ENCODE measurements at regions not wholly inside any gene's neighbourhood (a gene's known extent, or its start where the extent isn't known, plus 50 kb on each side); places are given as distances from the start of the nearest gene placed in this dataset.

- POLR2A ChIA-PET = no interaction called here
- CTCF ChIA-PET = no interaction called here
- no peak for FAIRE-seq
Measured at GRCh38 chr10:127826154-127826725, 66.5 kb downstream of the CLRN3 start.

More at GRCh38 chr10:127826154-127826725, 66.5 kb downstream of the CLRN3 start:
- Histone ChIP-seq H3K79me2 (ENCODE audit: control insufficient read depth, insufficient read depth, low read length) (no peaks in the 10 kb centered on the region), H3K27ac (ENCODE audit: insufficient read depth, low read depth, low read length) (no peak overlapping the region), H3K4me1 (ENCODE audit: control insufficient read depth, extremely low read depth, insufficient read depth, low read length) (no peaks in the 10 kb centered on the region), H2AFZ (ENCODE audit: low read depth, low read length) (no peak overlapping the region), H3K4me2 (ENCODE audit: insufficient read depth, low read length) (no peak overlapping the region), H3K27me3 (ENCODE audit: control insufficient read depth in 2 of 2, insufficient read depth in 2 of 2, low read length in 2 of 2) (no peaks in the 10 kb centered on the region), H3K9ac (replicated peaks; ENCODE audit: extremely low read depth, insufficient read depth, low read length) (no peak overlapping the region), H3K36me3 (ENCODE audit: control insufficient read depth in 2 of 2, extremely low read depth in 1 of 2, insufficient read depth in 2 of 2, low read length in 2 of 2) (no peaks in the 10 kb centered on the region), H3K9me3 (replicated peaks; ENCODE audit: control insufficient read depth, insufficient read depth, low read length) (no peaks in the 10 kb centered on the region), H3K9me1 (replicated peaks; ENCODE audit: control insufficient read depth, extremely low read depth, insufficient read depth, low read length) (no peaks in the 10 kb centered on the region), H3K4me3 (replicated peaks in 1 of 3; ENCODE audit: insufficient read depth in 1 of 3, low read depth in 1 of 3, low read length in 3 of 3) (no peak overlapping the region), H4K20me1 (replicated peaks; ENCODE audit: control insufficient read depth, extremely low read depth, insufficient read depth, low read length) (no peaks in the 10 kb centered on the region)
- no peak for DNase-seq (ENCODE audit: low read depth, low spot score)
- no TSS peak for BruUV-seq (replicated peaks)
- TF ChIP-seq, protein P1, sequence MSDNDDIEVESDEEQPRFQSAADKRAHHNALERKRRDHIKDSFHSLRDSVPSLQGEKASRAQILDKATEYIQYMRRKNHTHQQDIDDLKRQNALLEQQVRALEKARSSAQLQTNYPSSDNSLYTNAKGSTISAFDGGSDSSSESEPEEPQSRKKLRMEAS (IDR thresholded peaks at IDR 0.05; ENCODE audit: insufficient read depth, insufficient read length) = no peak
- TF ChIP-seq GATA2 (IDR thresholded peaks at IDR 0.05; ENCODE audit: insufficient read depth, insufficient read length, low read depth, low read length) (no peak), JUN (IDR thresholded peaks at IDR 0.05; ENCODE audit: borderline replicate concordance, insufficient read depth, insufficient read length, low read depth) (no peak), FOS (IDR thresholded peaks at IDR 0.05; ENCODE audit: borderline replicate concordance, insufficient read depth, low read length) (no peak), EZH2 (IDR thresholded peaks at IDR 0.05; ENCODE audit: borderline replicate concordance, low read depth, low read length, severe bottlenecking) (no peak), MYC (IDR thresholded peaks at IDR 0.05; ENCODE audit: low read depth, low read length) (no peak), POLR2A (IDR thresholded peaks at IDR 0.05; ENCODE audit: low read depth, low read length) (no peak), POLR2AphosphoS5 (IDR thresholded peaks at IDR 0.05; ENCODE audit: insufficient read depth, low read depth, low read length) (no peak), CTCF (IDR thresholded peaks at IDR 0.05; ENCODE audit: extremely low read depth in 1 of 2, insufficient read depth in 1 of 2, low read depth in 1 of 2, low read length in 2 of 2) (no peak)
- intact Hi-C loops (cut with micrococcal nuclease) (loop anchor here (1.0 kb wide), 1 partner anchor 17 kb away; no protein-coding TSS in a partner anchor), dilution Hi-C loops (cut with MboI; ENCODE audit: extremely low pct_ligation_motif_present, low sequenced_read_pairs) (no loop called here)
